Neural cell (in vitro differentiated cells): ENCODE measurements at regions not wholly inside any gene's neighbourhood (a gene's known extent, or its start where the extent isn't known, plus 50 kb on each side); places are given as distances from the start of the nearest gene placed in this dataset.

Experiments
- H2AFZ ChIP-seq: fragments of 200-600, 300-800 bp; sonication (generic), shearing (Covaris generic); 2 replicates; pipeline ENCODE4 v1.6.0; 2014; ENCODE audit warnings: low read depth, mild to moderate bottlenecking, antibody characterized with exemption, low read length, moderate library complexity
- H3F3A ChIP-seq: fragments of 200-600 bp; shearing (Covaris generic); 2 replicates; pipeline ENCODE4 v1.6.1; 2016; ENCODE audit warnings: mild to moderate bottlenecking, moderate library complexity, mixed read lengths, antibody characterized with exemption, low read length; ENCODE audit not compliant: insufficient read depth, poor library complexity, severe bottlenecking
- H3K27ac ChIP-seq: fragments of 200-600, 300-800 bp; sonication (generic), shearing (Covaris generic); 2 replicates; pipeline ENCODE4 v1.5.1; 2014; ENCODE audit warnings: mild to moderate bottlenecking, low read length, moderate library complexity
- H3K27me3 ChIP-seq: fragments of 300-800, 200-600 bp; sonication (generic), shearing (Covaris generic); 2 replicates; pipeline ENCODE4 v1.6.0; 2014; ENCODE audit warnings: mild to moderate bottlenecking, low read depth, low read length, moderate library complexity; ENCODE audit not compliant: insufficient read depth
- H3K36me3 ChIP-seq: fragments of 300-800, 200-600 bp; sonication (generic), shearing (Covaris generic); 2 replicates; pipeline ENCODE4 v1.5.1; 2014; ENCODE audit warnings: mild to moderate bottlenecking, antibody characterized with exemption, low read length, moderate library complexity; ENCODE audit not compliant: insufficient read depth
- H3K4me2 ChIP-seq: fragments of 300-800, 200-600 bp; sonication (generic), shearing (Covaris generic); 2 replicates; pipeline ENCODE4 v1.6.0; 2014; ENCODE audit warnings: mild to moderate bottlenecking, low read length
- H3K4me3 ChIP-seq: fragments of 300-800, 200-600 bp; sonication (generic), shearing (Covaris generic); 2 replicates; pipeline ENCODE4 v1.5.1; 2014; ENCODE audit warnings: mild to moderate bottlenecking, low read length, moderate library complexity
- H3K79me2 ChIP-seq: fragments of 200-600 bp; shearing (Covaris generic); replicated peaks from 2 replicates; pipeline ENCODE4 v1.6.0; 2014; ENCODE audit warnings: mild to moderate bottlenecking, low read length, moderate library complexity; ENCODE audit not compliant: insufficient read depth
- H3K9ac ChIP-seq: fragments of 300-800, 200-600 bp; sonication (generic), shearing (Covaris generic); 2 replicates; pipeline ENCODE4 v1.6.1; 2016; ENCODE audit warnings: mild to moderate bottlenecking, low read length, mixed read lengths
- H3K9me2 ChIP-seq: fragments of 200-600 bp; shearing (Covaris generic); 2 replicates; pipeline ENCODE4 v1.6.1; 2016; ENCODE audit warnings: mild to moderate bottlenecking, low read length, mixed read lengths; ENCODE audit not compliant: insufficient read depth
- H3K9me3 ChIP-seq: fragments of 200-600, 300-800 bp; sonication (generic), shearing (Covaris generic); 2 replicates; pipeline ENCODE4 v1.6.1; 2016; ENCODE audit warnings: mild to moderate bottlenecking, mixed run types, low read length, moderate library complexity, mixed read lengths
- H4K20me1 ChIP-seq: fragments of 200-600 bp; shearing (Covaris generic); 2 replicates; pipeline ENCODE4 v1.6.1; 2016; ENCODE audit warnings: mild to moderate bottlenecking, mixed run types; ENCODE audit not compliant: insufficient read depth
- CTCF ChIP-seq: fragments of 450-650 bp; IDR thresholded peaks from 2 replicates; pipeline ENCODE4 v1.5.1; 2014; ENCODE audit warnings: antibody characterized with exemption, mild to moderate bottlenecking, moderate library complexity; ENCODE audit not compliant: poor library complexity, severe bottlenecking
- EP300 ChIP-seq: fragments of 450-650 bp; conservative IDR thresholded peaks from 2 replicates; pipeline ENCODE4 v1.6.1; 2014; ENCODE audit warnings: antibody characterized with exemption, mild to moderate bottlenecking, moderate library complexity; ENCODE audit not compliant: poor library complexity, severe bottlenecking
- EZH2 ChIP-seq: fragments of 200-600, 300-800 bp; shearing (Covaris generic), sonication (generic); IDR thresholded peaks from 2 replicates; pipeline ENCODE4 v1.6.1; 2014; ENCODE audit warnings: antibody characterized with exemption, low read length, borderline replicate concordance, mild to moderate bottlenecking; ENCODE audit not compliant: insufficient read depth, poor library complexity, severe bottlenecking
- MXI1 ChIP-seq: fragments of 450-650 bp; conservative IDR thresholded peaks from 2 replicates; pipeline ENCODE4 v1.6.1; 2014; ENCODE audit warnings: antibody characterized with exemption, mild to moderate bottlenecking; ENCODE audit not compliant: poor library complexity, severe bottlenecking
- POLR2AphosphoS5 ChIP-seq: IDR thresholded peaks from 2 replicates; pipeline ENCODE4 v1.6.1; 2012
- RAD21 ChIP-seq: fragments of 450-650 bp; conservative IDR thresholded peaks from 2 replicates; pipeline ENCODE4 v1.6.1; 2014; ENCODE audit warnings: antibody characterized with exemption, mild to moderate bottlenecking, moderate library complexity
- REST ChIP-seq: IDR thresholded peaks from 2 replicates; pipeline ENCODE4 v1.6.1; 2012; ENCODE audit warnings: borderline replicate concordance
- SMC3 ChIP-seq: fragments of 450-650 bp; conservative IDR thresholded peaks from 2 replicates; pipeline ENCODE4 v1.6.1; 2014; ENCODE audit warnings: antibody characterized with exemption, mild to moderate bottlenecking, moderate library complexity; ENCODE audit not compliant: poor library complexity
- TAF1 ChIP-seq: IDR thresholded peaks from 2 replicates; pipeline ENCODE4 v1.6.1; 2012; ENCODE audit warnings: low read depth

- H3K4me3 ChIP-seq: no peak overlapping the region
- H3K36me3 ChIP-seq: no peaks in the 10 kb centered on the region
- H3K27ac ChIP-seq: no peak overlapping the region
- H3K4me2 ChIP-seq: no peak overlapping the region
- H3K9ac ChIP-seq: no peak overlapping the region
- H2AFZ ChIP-seq: no peak overlapping the region
- H3F3A ChIP-seq: no peaks in the 10 kb centered on the region
- H3K27me3 ChIP-seq: no peaks in the 10 kb centered on the region
- H4K20me1 ChIP-seq: no peaks in the 10 kb centered on the region
- no peaks in the 10 kb centered on the region for H3K9me3 ChIP-seq
- H3K9me2 ChIP-seq: no peaks in the 10 kb centered on the region
- TF ChIP-seq REST (no peak), MXI1 (no peak), CTCF (no peak), SMC3 (no peak), TAF1 (no peak), POLR2AphosphoS5 (no peak), EP300 (no peak), EZH2 (no peak), RAD21 (no peak)
- no peaks in the 10 kb centered on the region for H3K79me2 ChIP-seq
Measured at GRCh38 chr2:194883711-194884110, 773.3 kb upstream of the SLC39A10 start.

- H3F3A ChIP-seq: no peaks in the 10 kb centered on the region
- no peak overlapping the region for H3K4me3 ChIP-seq
- H3K9me2 ChIP-seq: no peaks in the 10 kb centered on the region
- no peaks in the 10 kb centered on the region for H3K79me2 ChIP-seq
- H4K20me1 ChIP-seq: no peaks in the 10 kb centered on the region
- H2AFZ ChIP-seq: no peak overlapping the region
- TF ChIP-seq POLR2AphosphoS5 (peak; percentile 54), TAF1 (no peak), EZH2 (no peak), CTCF (no peak), EP300 (peak; percentile 70), RAD21 (no peak), SMC3 (no peak)
- no peaks in the 10 kb centered on the region for H3K9me3 ChIP-seq
- H3K36me3 ChIP-seq: no peaks in the 10 kb centered on the region
- H3K27me3 ChIP-seq: no peaks in the 10 kb centered on the region
- H3K9ac ChIP-seq: no peak overlapping the region
- H3K4me2 ChIP-seq: no peak overlapping the region
- no peak overlapping the region for H3K27ac ChIP-seq
Measured at GRCh38 chr2:194870974-194871535, 786.0 kb upstream of the SLC39A10 start.
